Jurkat, Clone E6-1 (cell line): ENCODE measurements at regions not wholly inside any gene's neighbourhood (a gene's known extent, or its start where the extent isn't known, plus 50 kb on each side); places are given as distances from the start of the nearest gene placed in this dataset.
A peak's percentile ranks its signal among the peaks of the same experiment; 100 is the strongest.
"Not testable (repeated sequence)": the region's sequence is repeated elsewhere in the genome, so short reads cannot be mapped to it uniquely, and the experiment has no call there.

Source experiments
- DNase-seq: peaks from one replicate; pipeline ENCODE4 v3.0.0-alpha.2; 2011; ENCODE audit warnings: low read depth, low spot score
- H3K4me3 ChIP-seq: 2 replicates; pipeline ENCODE4 v1.5.1; 2011; ENCODE audit warnings: mild to moderate bottlenecking, low read length, control low read depth, moderate library complexity

- DNase-seq: no peak
- H3K4me3 ChIP-seq: no peak overlapping the region
Measured at GRCh38 chr13:76594435-76594834, 291.8 kb downstream of the KCTD12 start.

DNA sequence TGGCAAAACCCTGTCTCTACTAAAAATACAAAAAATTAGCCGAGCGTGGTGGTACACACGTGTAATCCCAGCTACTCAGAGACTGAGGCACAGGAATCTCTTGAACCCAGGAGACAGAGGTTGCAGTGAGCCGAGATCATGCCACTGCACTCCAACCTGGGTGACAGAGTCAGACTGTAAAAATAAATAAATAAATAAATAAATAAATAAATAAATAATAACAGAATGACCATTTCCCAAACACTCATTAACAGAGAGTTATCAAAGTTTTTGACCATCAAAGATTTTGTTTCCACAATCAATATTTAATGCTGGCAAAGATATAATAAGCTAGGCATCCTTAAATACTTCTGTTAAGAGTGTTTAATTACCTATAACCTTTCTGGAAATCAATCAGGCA is 299.4 kb downstream of the KCTD12 start:
- no peak for DNase-seq
- no peak overlapping the region for H3K4me3 ChIP-seq

- DNase-seq: no peak
- H3K4me3 ChIP-seq: no peak overlapping the region
Measured at GRCh38 chr13:76579701-76580100, 306.5 kb downstream of the KCTD12 start.

GRCh38 chr13:76575634-76576033 is 310.6 kb downstream of the KCTD12 start:
- H3K4me3 ChIP-seq, DNase-seq: not testable (repeated sequence)

DNA sequence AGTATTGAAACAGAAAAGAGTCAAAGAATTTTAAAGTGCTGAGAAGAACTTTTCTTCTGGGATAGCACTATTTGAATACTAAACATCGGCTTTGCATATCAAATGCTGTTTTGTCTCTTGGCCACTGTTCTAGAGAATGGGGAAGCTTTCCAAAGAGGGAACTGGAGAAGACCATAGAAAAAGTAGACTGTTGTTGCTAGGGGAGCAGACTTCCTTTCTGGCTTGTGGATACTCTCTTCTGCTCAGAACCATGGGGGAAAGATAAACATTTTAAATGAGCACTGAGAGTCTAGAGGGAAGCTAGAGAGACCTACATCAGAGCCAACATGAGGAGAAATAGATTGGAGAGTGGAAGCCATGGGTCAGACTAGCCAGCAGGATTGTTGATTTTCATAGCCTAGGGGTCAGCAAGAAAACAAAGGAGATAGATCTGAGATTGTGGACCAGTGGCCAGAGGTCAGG is 315.7 kb downstream of the KCTD12 start:
- no peak for DNase-seq
- no peak overlapping the region for H3K4me3 ChIP-seq

DNA sequence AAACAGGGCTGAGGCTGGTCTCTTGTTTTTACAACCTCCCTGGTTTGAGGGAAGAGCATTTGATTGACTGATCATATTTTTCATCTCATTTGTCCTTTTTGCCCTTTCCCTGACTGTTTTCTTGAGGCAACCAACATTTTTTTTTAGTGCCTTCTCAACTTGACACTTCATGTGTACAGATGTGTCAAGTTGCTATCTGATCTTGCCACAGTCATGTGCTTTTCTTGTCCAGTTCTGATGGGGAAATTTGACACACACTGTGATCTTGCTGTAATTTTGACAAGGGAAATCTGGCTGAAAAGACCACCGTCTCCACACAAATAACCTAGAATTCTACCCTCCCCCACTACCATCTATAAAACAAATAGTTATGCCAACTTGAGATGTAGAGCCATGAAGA is 329.6 kb downstream of the KCTD12 start:
- H3K4me3 ChIP-seq: no peak overlapping the region
- DNase-seq: no peak

DNA sequence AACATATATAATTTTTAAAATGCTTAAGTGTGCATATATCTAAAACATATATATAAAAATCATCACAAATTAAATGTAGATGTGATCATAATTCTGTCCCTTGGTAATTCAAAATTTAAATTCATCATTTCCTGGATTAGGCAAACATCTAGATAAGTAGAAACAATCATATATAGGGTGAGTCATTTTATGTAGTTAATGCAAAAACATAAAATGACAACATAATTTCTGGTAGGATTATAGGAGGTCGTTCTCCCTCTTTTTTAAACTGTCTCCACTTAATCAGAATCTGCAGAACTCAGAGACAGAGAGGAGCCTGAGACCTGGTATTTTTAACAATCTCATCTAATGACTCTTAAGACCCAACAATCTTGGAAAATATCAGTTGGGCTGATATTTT is 333.4 kb downstream of the KCTD12 start:
- no peak overlapping the region for H3K4me3 ChIP-seq
- DNase-seq: no peak

GRCh38 chr13:76552041-76552772 is 334.0 kb downstream of the KCTD12 start:
- H3K4me3 ChIP-seq: no peak overlapping the region
- no peak for DNase-seq

- DNase-seq: no peak
- no peak overlapping the region for H3K4me3 ChIP-seq
Measured at GRCh38 chr13:76542176-76542575, 344.0 kb downstream of the KCTD12 start.

DNA sequence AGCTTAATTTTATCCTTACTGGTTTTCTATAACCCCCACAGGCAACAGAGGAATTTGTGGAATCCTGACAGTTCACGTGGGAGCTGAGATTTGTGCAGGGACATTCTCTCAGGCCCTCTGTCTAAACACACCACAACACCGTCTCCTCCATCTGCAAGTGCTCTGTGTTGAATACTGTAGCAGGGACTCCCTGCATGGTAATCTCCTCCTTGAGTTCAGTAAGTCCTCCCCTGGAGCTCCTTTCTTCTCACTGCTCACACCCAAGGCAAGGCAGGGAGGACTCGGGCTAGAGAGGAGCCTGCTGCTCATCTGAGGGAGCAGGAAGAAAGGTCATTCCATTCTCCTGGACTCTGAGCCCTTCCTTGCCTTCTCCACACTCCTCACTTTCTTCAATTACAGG is 348.2 kb downstream of the KCTD12 start:
- DNase-seq: no peak
- H3K4me3 ChIP-seq: no peak overlapping the region

DNA sequence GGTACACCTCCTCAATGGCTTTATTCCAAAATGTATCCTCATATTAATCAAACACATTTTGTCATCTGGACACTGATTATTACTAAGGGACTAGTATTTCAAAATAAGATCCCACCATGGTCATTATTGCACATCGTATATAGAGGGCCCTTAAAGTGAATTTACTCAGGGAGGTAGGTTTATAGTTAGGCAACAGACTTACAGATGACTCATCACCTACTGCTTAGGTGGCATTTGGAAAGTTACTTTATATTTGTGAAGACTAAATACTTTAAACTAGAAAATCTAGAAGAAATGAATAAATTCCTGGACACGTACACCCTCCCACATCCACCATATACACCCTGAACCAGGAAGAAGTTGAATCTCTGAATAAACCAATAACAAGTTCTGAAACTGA is 353.0 kb downstream of the KCTD12 start:
- H3K4me3 ChIP-seq: no peak overlapping the region
- DNase-seq: no peak

GRCh38 chr13:76527041-76527440 is 359.2 kb downstream of the KCTD12 start:
- DNase-seq: no peak

DNA sequence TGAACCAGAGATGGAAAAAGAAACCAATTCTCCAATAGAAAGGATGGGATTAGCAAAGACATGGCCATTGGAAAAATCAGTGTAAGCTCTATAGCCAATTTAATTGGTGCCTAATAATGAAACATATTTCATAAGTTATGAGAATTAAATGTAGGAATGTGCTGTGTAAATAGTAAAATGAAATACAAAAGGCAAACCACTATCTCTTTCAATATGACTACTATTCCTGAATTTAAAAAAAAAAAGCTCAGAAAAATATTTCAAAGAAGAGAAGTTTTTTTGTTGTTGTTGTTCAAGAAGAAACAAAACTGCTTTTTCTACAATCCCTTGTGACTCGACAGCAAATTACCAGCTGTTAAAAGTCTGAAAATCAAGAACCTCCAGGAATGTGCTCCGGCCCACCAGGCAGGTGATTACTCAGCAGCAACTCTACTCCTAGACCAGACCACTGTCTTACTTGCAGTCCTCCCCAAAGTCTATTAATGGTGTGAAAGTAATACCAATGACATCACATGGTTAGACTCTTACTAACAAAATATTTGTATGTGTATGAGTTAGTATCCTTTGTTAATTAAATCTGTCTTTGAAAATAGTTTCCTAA is 362.4 kb downstream of the KCTD12 start:
- DNase-seq: no peak
- H3K4me3 ChIP-seq: no peak overlapping the region

More at GRCh38 chr13:76527041-76527440, 359.2 kb downstream of the KCTD12 start:
- H3K4me3 ChIP-seq: no peak overlapping the region

GRCh38 chr13:76522083-76522755 is 364.0 kb downstream of the KCTD12 start:
- DNase-seq: no peak
- H3K4me3 ChIP-seq: no peak overlapping the region

DNA sequence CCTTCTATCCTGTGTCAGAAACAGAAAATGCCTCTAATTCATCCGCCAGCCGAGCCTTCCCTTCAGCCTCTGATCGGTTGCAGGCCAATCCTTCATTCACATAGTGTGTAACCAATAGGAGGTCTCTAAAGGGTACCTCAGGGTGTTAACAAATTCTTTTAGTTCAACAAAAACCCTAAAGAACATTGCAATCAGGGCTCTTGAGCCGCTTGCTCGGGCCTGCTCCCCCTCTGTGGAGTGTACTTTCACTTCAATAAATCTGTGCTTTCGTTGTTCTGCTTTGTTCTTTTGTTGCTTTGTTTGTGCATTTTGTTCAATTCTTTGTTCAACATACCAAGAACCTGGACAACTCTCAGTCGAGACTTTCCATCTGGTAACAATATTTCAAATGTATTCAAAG is 366.5 kb downstream of the KCTD12 start:
- H3K4me3 ChIP-seq: no peak overlapping the region
- DNase-seq: no peak

GRCh38 chr13:76516586-76516985 is 369.6 kb downstream of the KCTD12 start:
- no peak overlapping the region for H3K4me3 ChIP-seq

DNA sequence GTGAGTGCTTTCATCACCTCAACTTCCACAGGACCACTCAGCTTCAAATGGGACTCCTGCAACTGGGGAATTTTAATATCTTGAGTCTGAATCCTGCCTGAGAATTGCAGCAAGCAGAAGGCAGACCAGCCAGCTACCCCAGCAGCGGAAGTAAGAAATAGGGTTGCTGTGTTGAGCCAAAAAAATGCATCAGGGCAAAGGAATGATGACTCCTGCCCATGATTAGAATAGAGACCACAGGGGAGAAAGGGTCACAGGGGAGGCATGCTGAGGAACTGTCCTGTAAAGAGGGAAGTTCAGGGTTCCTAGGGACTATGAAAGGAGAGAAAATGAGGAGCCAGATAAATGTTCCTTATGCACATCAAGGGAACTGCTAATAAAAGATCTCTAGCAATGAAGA is 370.2 kb downstream of the KCTD12 start:
- no peak overlapping the region for H3K4me3 ChIP-seq
- DNase-seq: no peak

More at GRCh38 chr13:76516586-76516985, 369.6 kb downstream of the KCTD12 start:
- no peak for DNase-seq

DNA sequence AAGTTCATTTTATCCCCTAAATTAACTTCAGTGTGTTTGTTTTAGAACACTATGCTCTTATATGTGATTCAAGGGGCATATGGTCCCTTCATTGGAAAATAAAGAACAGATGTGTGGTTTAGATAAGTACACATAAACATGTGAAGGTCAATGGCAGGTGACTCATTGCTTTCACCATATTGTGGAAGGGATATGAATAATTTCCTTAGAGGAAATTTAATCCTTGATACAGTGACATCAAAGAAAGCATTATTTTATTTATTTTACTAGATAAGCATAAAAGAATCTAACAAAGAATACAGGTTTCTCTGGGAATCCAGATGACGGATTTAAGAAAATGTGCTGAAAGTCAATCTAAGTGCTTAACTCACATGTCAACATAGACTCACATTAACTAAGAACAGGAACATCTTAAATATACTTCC is 373.5 kb downstream of the KCTD12 start:
- DNase-seq: no peak
- H3K4me3 ChIP-seq: no peak overlapping the region

- no peak for DNase-seq
- H3K4me3 ChIP-seq: no peak overlapping the region
Measured at GRCh38 chr13:76505437-76505836, 380.8 kb downstream of the KCTD12 start.

DNA sequence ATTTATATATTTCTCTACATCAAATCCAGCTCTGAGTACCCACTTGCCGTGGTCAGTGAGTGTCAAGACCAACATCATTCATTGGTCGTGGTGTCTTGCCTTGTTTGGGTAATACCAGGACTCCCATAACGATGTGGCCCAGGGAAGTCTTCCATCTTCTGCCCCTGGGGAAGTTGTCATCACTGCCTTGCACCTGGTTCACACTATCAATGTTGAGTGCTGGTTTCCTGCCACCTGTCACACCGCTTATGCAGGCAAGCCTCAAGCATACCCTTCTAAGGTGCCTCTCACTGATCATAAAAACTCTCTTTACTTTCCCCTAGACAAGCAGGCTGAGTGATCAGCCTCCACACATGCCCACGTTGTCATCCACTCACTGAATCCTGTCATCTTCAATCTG is 382.4 kb downstream of the KCTD12 start:
- DNase-seq: peak; percentile 12

More for the DNA sequence above, 382.4 kb downstream of the KCTD12 start:
- no peak overlapping the region for H3K4me3 ChIP-seq
